HuH-7.5 (cell line): ENCODE measurements at regions not wholly inside any gene's neighbourhood (a gene's known extent, or its start where the extent isn't known, plus 50 kb on each side); places are given as distances from the start of the nearest gene placed in this dataset.

Source experiments
- DNase-seq: peaks from one replicate; pipeline ENCODE4 v3.0.0; 2011; ENCODE audit warnings: low spot score

- DNase-seq = no peak
Measured at GRCh38 chr2:788227-789032, 111.2 kb upstream of the TMEM18 start.

DNA sequence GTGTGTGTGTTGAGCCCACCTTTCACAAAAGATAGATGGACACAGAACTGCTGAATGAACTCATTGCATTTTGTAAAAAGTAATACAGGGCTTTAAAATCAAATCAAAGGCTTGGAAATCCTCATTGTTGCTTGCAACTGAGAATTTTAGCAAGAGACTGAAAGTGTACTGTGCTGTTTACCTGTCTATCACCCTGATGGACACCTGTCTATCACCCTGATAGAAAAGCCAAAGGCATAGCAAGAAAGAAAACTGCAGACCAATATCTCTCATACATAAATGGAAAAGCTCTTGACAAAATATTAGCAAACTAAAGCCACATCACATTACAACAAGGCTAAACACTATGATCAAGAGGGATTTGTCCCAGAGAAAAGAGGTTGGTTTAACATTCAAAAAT is 107.5 kb upstream of the TMEM18 start:
- DNase-seq = no peak

DNA sequence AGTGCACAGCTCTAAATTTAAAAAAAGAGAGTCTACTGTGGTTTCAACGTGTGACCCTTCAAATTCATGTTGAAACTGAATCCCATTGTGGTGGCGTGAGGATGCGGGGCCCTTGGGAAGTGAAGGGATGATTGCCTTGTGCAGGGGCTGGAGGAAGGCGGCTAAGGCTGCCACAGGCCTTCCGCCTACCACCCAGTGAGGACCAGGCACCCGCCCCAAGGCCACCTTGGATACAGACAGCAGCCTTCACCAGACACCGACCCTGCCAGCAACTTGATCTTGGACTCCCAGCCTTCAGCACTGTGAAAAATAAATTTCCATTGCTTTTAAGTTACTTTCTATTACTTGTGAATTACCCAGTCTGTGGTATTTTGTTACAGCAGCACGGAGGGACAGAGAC is 103.4 kb upstream of the TMEM18 start:
- no peak for DNase-seq

DNA sequence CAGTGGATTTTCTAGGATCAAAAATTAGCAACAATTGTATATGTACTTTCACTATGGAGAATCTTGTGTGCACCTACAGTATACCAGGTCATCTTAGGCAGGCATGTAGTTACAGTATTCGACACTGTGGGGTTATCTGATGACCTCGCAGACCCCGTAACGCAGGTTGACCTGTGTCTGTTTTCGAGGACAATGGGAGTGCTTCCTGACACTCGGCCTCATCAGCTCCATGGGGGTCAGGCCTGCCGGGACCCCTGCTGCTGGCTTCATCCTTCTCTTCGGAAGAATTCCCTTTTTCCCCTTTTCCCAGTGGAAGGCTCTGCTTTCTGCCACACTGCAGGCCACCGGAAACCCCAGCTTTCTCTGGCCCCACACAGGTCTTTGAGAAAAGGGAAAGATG is 102.8 kb upstream of the TMEM18 start:
- no peak for DNase-seq

DNA sequence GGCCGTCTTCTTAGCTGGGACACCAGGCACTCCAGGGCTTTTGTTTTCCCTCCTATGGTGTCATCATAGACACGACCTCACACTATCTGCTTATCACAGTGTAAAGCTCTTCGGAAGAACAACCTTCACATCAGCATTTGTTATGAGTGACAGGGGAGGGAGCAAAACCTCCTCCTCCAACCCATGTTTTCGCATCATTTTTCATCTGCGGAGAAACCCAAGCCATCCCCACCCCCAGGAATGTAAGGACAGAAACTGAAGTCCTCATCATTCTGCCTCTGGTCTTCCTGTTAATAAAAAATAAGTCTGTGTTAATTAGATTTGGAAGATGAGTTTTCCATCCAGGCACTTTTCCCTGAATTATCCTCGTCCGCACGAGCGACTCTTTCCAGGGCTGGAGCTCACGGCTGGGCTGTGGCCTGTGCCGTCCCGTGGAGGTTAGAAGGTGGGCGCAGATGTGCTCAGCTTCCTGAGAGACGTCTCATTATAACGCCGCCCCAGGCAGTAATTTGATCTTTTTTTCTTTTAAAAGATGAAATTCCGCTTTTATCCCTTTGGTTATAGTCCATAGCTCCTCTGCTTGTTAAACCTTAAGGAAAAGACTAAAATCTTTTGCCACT is 101.6 kb upstream of the TMEM18 start:
- no peak for DNase-seq

- DNase-seq = no peak
Measured at GRCh38 chr2:777546-777945, 100.3 kb upstream of the TMEM18 start.

GRCh38 chr2:777051-777450 is 99.8 kb upstream of the TMEM18 start:
- no peak for DNase-seq

GRCh38 chr2:776487-776886 is 99.3 kb upstream of the TMEM18 start:
- no peak for DNase-seq

- DNase-seq = no peak
Measured at GRCh38 chr2:776038-776437, 98.8 kb upstream of the TMEM18 start.

- DNase-seq = no peak
Measured at GRCh38 chr2:774436-774835, 97.2 kb upstream of the TMEM18 start.

DNA sequence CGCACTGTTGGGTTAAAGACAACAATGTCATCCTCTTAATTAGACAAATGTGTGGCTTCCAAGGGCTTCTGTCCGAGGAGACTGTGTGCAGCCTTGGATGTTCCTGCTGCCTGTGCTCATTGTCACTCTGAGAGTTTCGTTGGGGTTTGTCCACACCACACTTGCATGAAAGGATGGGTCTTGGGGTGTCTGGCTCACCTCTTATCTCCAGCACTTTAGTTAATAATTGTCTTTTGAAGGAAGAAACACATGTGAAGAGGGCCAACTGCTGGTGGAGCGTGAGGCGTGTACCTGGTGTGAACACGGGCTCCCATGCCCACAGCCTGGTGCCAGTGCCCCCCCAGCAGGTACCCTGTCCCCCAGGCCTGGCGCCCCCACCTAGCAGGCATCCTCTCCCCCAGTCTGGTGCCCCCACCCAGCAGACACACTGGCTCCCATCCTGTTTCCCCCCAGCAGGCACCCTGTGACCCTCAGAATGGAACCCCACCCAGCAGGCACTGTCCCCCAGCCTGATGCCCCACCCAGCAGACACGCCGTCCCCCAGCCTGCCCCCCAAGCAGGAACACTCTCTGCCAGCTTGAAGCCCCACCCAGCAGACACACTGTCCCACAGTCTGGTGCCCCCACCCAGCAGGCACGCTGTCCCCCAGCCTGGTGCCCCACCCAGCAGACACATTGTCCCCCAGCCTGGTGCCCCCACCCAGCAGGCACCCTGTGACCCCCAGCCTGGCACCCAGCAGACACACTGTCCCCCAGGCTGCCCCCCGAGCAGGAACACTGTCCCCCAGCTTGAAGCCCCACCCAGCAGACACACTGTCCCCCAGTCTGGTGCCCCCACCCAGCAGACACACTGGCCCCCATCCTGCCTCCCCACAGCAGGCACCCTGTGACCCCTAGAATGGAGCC is 96.3 kb upstream of the TMEM18 start:
- DNase-seq = no peak

- DNase-seq = no peak
Measured at GRCh38 chr2:771538-771937, 94.3 kb upstream of the TMEM18 start.

DNA sequence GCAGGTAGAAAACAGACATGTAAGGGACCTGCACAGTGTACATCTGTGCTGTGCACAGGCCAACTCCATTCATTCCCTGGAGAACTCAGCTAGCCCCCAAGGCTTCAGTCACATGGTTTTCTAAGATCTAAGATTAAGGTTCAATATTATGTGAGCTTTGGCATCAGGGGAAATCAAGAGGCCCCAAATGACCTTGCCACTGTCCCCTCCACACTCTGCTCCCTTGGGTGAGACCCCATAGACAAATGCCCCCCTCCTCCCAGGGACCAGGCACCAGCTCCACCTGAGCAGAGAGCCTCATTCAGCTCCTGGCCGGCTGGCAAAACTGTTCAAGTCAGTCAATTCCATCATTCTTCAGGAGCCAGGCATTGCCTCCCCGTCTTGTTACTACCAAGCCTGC is 93.6 kb upstream of the TMEM18 start:
- no peak for DNase-seq

DNA sequence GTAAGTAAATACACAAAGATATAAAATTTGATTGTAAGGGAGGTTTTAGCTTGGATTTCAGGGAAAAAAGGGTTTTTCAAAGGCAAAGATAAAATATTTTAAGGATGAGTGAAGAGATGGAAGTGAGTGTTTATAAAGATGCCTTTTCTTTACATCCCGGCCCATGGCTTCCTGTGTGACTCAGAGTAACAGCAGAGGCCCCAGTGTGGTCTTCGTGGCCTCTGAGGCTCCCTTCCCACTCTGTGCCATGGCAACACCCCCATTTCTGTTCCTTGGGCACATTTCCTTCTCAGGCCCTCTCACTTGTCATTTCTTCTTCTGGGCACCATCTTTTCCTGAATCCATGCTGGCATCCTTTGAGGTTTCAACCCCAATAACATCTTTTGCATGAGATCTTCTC is 92.6 kb upstream of the TMEM18 start:
- no peak for DNase-seq

- DNase-seq = no peak
Measured at GRCh38 chr2:768451-768850, 91.2 kb upstream of the TMEM18 start.

- no peak for DNase-seq
Measured at GRCh38 chr2:767944-768343, 90.7 kb upstream of the TMEM18 start.

- no peak for DNase-seq
Measured at GRCh38 chr2:767440-767839, 90.2 kb upstream of the TMEM18 start.

DNA sequence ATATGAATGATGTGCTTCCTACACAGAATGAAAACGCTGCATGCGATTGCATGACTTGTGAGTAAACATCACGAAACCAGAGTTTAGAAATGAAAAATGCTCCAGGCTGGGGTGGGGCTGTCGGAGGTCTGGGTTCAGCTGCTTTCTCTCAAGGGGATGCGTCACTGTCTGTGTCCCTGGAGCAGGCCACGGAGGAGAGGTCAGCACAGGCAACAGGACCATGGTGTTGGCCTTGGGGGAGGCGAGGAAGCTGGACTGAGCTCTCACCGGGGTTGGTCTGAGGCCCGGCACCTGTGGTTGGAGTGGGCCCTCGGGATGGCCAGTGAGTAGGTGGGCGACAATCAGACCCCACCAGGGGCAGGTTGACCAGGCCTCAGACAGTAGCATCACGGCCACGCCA is 89.0 kb upstream of the TMEM18 start:
- DNase-seq = no peak

DNA sequence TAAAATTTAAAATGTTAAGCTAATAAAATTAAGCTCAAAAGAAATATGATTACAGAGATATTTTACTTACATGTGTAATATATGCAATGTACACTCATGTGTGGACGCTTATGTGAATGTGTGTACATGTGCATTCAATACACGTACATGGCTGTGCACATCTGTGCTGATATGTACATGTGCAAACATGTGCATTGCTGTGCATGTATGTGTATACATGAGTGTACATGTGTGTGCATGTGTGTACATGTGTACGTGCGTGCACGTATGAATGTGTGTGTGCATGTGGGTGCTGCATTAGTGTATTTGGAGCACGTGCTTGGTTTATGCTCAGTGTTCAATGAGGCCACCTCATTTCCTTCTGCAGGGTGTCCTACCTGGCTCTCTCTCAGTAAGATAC is 88.2 kb upstream of the TMEM18 start:
- DNase-seq = no peak

GRCh38 chr2:763766-764525 is 86.7 kb upstream of the TMEM18 start:
- no peak for DNase-seq

DNA sequence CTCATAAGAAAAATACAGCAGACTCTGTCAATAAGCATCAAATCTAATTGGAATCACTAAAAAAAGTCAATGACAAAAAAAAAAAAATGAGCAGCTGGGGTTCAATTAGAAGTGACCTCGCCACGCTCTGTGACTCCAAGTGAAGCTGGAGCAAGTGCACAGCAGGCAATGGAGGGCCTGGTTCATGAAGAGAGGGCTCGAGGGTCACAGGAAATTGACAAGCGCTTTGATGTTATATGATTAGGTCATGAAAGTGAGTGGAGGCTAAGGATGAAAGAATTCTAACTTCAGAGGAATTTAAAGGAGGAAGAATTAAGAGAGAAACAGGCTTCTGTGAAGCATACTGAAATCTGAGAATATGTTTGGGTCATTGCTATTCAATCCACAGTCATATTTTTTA is 85.4 kb upstream of the TMEM18 start:
- DNase-seq = no peak

- no peak for DNase-seq
Measured at GRCh38 chr2:761384-761783, 84.2 kb upstream of the TMEM18 start.
